ENCODE measurements at regions not wholly inside any gene's neighbourhood (a gene's known extent, or its start where the extent isn't known, plus 50 kb on each side); places are given as distances from the start of the nearest gene placed in this dataset.

GRCh38 chr18:75880925-75881504, 453.5 kb upstream of the SMIM21 start:
- TF ChIP-seq, protein P1, sequence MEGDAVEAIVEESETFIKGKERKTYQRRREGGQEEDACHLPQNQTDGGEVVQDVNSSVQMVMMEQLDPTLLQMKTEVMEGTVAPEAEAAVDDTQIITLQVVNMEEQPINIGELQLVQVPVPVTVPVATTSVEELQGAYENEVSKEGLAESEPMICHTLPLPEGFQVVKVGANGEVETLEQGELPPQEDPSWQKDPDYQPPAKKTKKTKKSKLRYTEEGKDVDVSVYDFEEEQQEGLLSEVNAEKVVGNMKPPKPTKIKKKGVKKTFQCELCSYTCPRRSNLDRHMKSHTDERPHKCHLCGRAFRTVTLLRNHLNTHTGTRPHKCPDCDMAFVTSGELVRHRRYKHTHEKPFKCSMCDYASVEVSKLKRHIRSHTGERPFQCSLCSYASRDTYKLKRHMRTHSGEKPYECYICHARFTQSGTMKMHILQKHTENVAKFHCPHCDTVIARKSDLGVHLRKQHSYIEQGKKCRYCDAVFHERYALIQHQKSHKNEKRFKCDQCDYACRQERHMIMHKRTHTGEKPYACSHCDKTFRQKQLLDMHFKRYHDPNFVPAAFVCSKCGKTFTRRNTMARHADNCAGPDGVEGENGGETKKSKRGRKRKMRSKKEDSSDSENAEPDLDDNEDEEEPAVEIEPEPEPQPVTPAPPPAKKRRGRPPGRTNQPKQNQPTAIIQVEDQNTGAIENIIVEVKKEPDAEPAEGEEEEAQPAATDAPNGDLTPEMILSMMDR (IDR thresholded peaks at IDR 0.05; ENCODE audit: extremely low read depth, missing control alignments): no peak
- DNase-seq (ENCODE audit: low spot score): no peak

- TF ChIP-seq, protein P1 (IDR thresholded peaks at IDR 0.05; ENCODE audit: extremely low read depth, missing control alignments): no peak
- no peak for DNase-seq (ENCODE audit: low spot score)
Measured at GRCh38 chr18:75880266-75880665, 452.8 kb upstream of the SMIM21 start.

DNA sequence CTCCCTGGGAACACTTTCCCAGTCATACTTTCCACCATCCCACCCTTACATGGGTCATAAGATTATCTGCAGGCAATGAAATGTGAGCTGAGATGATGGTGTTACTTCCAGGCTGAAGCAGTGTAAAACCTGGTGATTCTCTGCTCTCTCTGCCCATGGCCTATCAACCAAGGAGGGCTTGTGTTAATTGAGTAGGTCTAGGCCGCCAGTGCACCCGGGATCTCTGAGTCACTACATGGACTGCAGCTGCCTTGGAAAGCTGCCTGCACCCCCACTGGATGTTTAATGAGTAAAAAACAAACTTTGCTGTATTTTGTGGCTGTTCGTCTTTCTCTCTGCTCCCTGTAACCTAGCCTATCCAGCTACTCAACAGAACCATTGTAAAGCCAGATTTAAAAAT, 451.7 kb upstream of the SMIM21 start:
- DNase-seq (ENCODE audit: low spot score): no peak
- TF ChIP-seq, protein P1 (IDR thresholded peaks at IDR 0.05; ENCODE audit: extremely low read depth, missing control alignments): no peak

DNA sequence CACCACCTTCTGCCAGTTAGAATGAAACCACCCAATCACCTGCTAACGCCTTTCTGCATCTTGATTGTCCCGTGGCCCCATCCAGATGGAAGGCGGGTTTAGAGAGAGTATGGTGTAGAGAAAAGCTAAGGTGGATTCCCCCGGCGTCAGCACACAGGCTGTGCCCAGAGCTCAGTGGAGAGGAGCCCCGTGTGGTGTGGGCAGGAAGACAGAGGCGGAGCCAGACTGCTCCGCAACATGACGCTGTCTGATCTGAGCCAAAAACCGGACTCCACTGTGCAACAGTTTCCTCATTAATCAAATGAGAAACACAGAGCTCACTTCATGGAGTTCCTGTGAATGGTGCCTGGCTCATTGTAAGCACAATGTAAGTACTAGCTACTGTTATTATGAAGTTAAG, 448.1 kb upstream of the SMIM21 start:
- DNase-seq (ENCODE audit: low spot score): no peak
- TF ChIP-seq, protein P1 (IDR thresholded peaks at IDR 0.05; ENCODE audit: extremely low read depth, missing control alignments): no peak

DNA sequence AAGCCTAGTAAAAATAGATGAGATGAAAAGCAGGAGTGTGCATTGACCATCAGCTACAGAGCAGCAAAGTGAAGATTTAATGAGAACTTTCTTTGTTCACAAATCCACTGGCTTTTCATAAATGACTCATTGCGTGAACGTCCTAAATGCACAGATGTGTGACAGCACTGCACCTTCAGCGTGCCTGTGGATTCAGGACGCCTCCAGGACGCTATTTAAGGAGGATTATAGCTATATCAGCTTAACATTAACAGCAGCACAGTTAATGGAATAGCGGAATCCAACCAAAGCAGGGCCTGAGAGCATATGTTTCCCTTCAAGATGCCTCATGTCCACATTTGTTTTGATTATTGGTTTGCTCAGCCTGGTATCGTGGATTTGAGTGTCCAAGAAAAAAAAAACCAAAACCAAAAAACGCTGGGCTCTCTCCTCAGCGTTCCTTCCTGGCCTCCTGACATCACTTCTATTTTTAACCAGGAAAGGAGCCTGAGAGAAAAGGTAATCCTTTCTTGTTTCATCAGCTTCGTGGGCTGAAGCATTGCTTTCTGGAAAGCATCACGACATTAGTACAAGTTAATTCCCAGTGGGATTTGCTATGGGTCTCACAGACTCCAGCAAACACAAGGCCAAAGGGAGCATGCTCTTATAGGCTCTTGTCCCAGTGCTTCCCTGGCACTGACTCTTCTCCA, 447.0 kb upstream of the SMIM21 start:
- TF ChIP-seq, protein P1 (IDR thresholded peaks at IDR 0.05; ENCODE audit: extremely low read depth, missing control alignments): no peak

DNA sequence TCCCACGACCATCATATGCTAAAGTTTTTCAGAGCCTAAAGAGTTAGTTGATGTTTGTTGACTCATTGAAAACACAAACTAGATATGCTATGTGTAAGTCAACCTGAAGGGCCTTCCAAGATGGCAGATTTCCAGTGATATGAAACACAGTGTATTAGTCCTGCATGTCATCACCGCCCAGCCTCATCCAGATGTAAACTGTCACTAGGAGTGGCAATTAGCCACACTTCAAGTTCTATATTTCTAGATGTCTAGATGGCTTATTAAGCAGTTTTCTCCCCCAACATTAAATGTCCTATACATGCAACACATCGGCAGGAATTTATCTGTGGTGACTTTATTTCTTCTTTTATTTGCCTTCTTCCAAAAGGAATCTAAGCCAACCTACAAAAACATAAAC, 444.1 kb upstream of the SMIM21 start:
- no peak for DNase-seq (ENCODE audit: low spot score)
- TF ChIP-seq, protein P1 (IDR thresholded peaks at IDR 0.05; ENCODE audit: extremely low read depth, missing control alignments): no peak

More for the DNA sequence above, 447.0 kb upstream of the SMIM21 start:
- DNase-seq (ENCODE audit: low spot score): no peak

DNA sequence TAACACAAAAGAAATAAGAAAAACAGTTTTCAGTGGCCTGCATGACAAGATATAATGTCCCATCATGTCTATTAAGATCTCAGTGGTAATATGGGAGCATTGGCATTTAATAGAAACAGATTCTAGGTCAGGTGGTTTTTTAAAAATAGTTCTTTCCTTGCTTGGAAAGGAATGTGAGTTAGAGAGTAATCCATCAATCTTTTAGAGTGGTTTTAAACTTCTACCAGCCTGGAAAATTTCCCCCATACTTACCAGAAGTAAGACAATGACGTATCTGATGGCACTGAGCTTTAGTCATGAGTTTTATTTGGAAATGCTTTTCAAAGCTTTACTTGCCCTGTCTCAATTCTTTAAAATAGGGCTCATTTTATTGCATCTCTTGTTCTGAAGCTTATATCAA, 441.7 kb upstream of the SMIM21 start:
- no peak for DNase-seq (ENCODE audit: low spot score)
- TF ChIP-seq, protein P1 (IDR thresholded peaks at IDR 0.05; ENCODE audit: extremely low read depth, missing control alignments): no peak

All from GM20000 (cell line).